Sigmoid colon (tissue), 4 donors: ENCODE measurements at regions not wholly inside any gene's neighbourhood (a gene's known extent, or its start where the extent isn't known, plus 50 kb on each side); places are given as distances from the start of the nearest gene placed in this dataset.

ENCODE experiments used
- CTCF ChIP-seq, 4 experiments: fragments of 450-650 bp in 3 of 4; fragments of 200-600 bp in 1 of 4; IDR thresholded peaks; one replicate each; pipeline ENCODE4 v1.5.1; 2016 to 2019; ENCODE audit warnings: antibody characterized with exemption in 4 of 4, mild to moderate bottlenecking in 3 of 4, moderate library complexity in 2 of 4
- EP300 ChIP-seq, 4 donors: sonication (generic); formaldehyde crosslinking; IDR thresholded peaks; one replicate each; pipeline ENCODE4 v1.6.1; 2017; ENCODE audit warnings: antibody characterized with exemption in 4 of 4
- POLR2A ChIP-seq, 2 donors: fragments of 450-650 bp; IDR thresholded peaks; one replicate each; pipeline ENCODE4 v1.6.1; 2016; ENCODE audit warnings: antibody characterized with exemption in 2 of 2, mild to moderate bottlenecking in 2 of 2, moderate library complexity in 2 of 2
- POLR2AphosphoS5 ChIP-seq, 4 donors: sonication (generic); formaldehyde crosslinking; IDR thresholded peaks; one replicate each; pipeline ENCODE4 v1.6.1; 2017; ENCODE audit warnings: antibody characterized with exemption in 4 of 4

GRCh38 chr5:56658972-56659371 lies 156.4 kb upstream of the MAP3K1 start:
- TF ChIP-seq CTCF (IDR thresholded peaks at IDR 0.05) (no peak), POLR2AphosphoS5 (IDR thresholded peaks at IDR 0.05) (no peak), EP300 (IDR thresholded peaks at IDR 0.05) (no peak), POLR2A (IDR thresholded peaks at IDR 0.05) (no peak)
